ENCODE measurements at regions not wholly inside any gene's neighbourhood (a gene's known extent, or its start where the extent isn't known, plus 50 kb on each side); places are given as distances from the start of the nearest gene placed in this dataset.

GRCh38 chr10:111773950-111774349 lies 409.6 kb downstream of the GPAM start:
- peaks cover 4% of the 10 kb centered on the region for H3K9me3 ChIP-seq (replicated peaks; ENCODE audit: control insufficient read depth, insufficient read depth, low read length)
- no peaks in the 10 kb centered on the region for H3K79me2 ChIP-seq (ENCODE audit: control insufficient read depth, insufficient read depth, low read length)
- no peaks in the 10 kb centered on the region for H3K36me3 ChIP-seq (ENCODE audit: control insufficient read depth in 2 of 2, extremely low read depth in 1 of 2, insufficient read depth in 2 of 2, low read length in 2 of 2)
- DNase-seq (ENCODE audit: low read depth, low spot score): no peak
- no peaks in the 10 kb centered on the region for H4K20me1 ChIP-seq (replicated peaks; ENCODE audit: control insufficient read depth, extremely low read depth, insufficient read depth, low read length)
- ChIA-PET CTCF (no interaction called here), POLR2A (no interaction called here)
- no peaks in the 10 kb centered on the region for H3K27me3 ChIP-seq (ENCODE audit: control insufficient read depth in 2 of 2, insufficient read depth in 2 of 2, low read length in 2 of 2)
- H3K4me3 ChIP-seq (replicated peaks in 1 of 3; ENCODE audit: insufficient read depth in 1 of 3, low read depth in 1 of 3, low read length in 3 of 3): no peak overlapping the region
- no peak overlapping the region for H3K4me2 ChIP-seq (ENCODE audit: insufficient read depth, low read length)
- H3K4me1 ChIP-seq (ENCODE audit: control insufficient read depth, extremely low read depth, insufficient read depth, low read length): no peaks in the 10 kb centered on the region
- H3K9me1 ChIP-seq (replicated peaks; ENCODE audit: control insufficient read depth, extremely low read depth, insufficient read depth, low read length): no peaks in the 10 kb centered on the region
- H3K9ac ChIP-seq (replicated peaks; ENCODE audit: extremely low read depth, insufficient read depth, low read length): no peak overlapping the region
- H2AFZ ChIP-seq (ENCODE audit: low read depth, low read length): no peak overlapping the region
- dilution Hi-C loops (cut with MboI; ENCODE audit: extremely low pct_ligation_motif_present, low sequenced_read_pairs) (no loop called here), intact Hi-C loops (cut with micrococcal nuclease) (no loop called here)
- FAIRE-seq: no peak
- no peak overlapping the region for H3K27ac ChIP-seq (ENCODE audit: insufficient read depth, low read depth, low read length)
- TF ChIP-seq GATA2 (IDR thresholded peaks at IDR 0.05; ENCODE audit: insufficient read depth, insufficient read length, low read depth, low read length): no peak
- TF ChIP-seq POLR2A (IDR thresholded peaks at IDR 0.05; ENCODE audit: low read depth, low read length): no peak
- no peak for TF ChIP-seq MYC (IDR thresholded peaks at IDR 0.05; ENCODE audit: low read depth, low read length)
- no peak for TF ChIP-seq POLR2AphosphoS5 (IDR thresholded peaks at IDR 0.05; ENCODE audit: insufficient read depth, low read depth, low read length)
- no peak for TF ChIP-seq FOS (IDR thresholded peaks at IDR 0.05; ENCODE audit: borderline replicate concordance, insufficient read depth, low read length)
- no peak for TF ChIP-seq CTCF (IDR thresholded peaks at IDR 0.05; ENCODE audit: extremely low read depth in 1 of 2, insufficient read depth in 1 of 2, low read depth in 1 of 2, low read length in 2 of 2)
- TF ChIP-seq EZH2 (IDR thresholded peaks at IDR 0.05; ENCODE audit: borderline replicate concordance, low read depth, low read length, severe bottlenecking): no peak
- TF ChIP-seq MAX (IDR thresholded peaks at IDR 0.05; ENCODE audit: insufficient read depth, insufficient read length): no peak
- no peak for TF ChIP-seq JUN (IDR thresholded peaks at IDR 0.05; ENCODE audit: borderline replicate concordance, insufficient read depth, insufficient read length, low read depth)
- BruUV-seq (replicated peaks): no TSS peak

Data from endothelial cell of umbilical vein (primary cell).